Smooth muscle cell (in vitro differentiated cells): ENCODE measurements at regions not wholly inside any gene's neighbourhood (a gene's known extent, or its start where the extent isn't known, plus 50 kb on each side); places are given as distances from the start of the nearest gene placed in this dataset.

Experiments used
- DNase-seq: peaks from one replicate; lab custom pipeline; 2025; ENCODE audit not compliant: unreplicated experiment; lab: John Stamatoyannopoulos, UW
- H2AFZ ChIP-seq: fragments of 200-600 bp; sonication (generic); 2 replicates; pipeline ENCODE4 v1.6.0; 2016; ENCODE audit warnings: antibody characterized with exemption, low read depth, mild to moderate bottlenecking
- H3F3A ChIP-seq: fragments of 200-600 bp; sonication (generic); 2 replicates; pipeline ENCODE4 v1.6.0; 2017; ENCODE audit warnings: antibody characterized with exemption, low read depth
- H3K27ac ChIP-seq: fragments of 200-600 bp; sonication (generic); 2 replicates; pipeline ENCODE4 v1.5.1; 2016; ENCODE audit warnings: low read depth, mild to moderate bottlenecking
- H3K27me3 ChIP-seq: fragments of 200-600 bp; sonication (generic); 2 replicates; pipeline ENCODE4 v1.6.1; 2016; ENCODE audit warnings: low read depth, mild to moderate bottlenecking
- H3K36me3 ChIP-seq: fragments of 200-600 bp; sonication (generic); 2 replicates; pipeline ENCODE4 v1.5.1; 2016; ENCODE audit warnings: low read depth
- H3K4me1 ChIP-seq: fragments of 200-600 bp; sonication (generic); 2 replicates; pipeline ENCODE4 v1.5.1; 2016; ENCODE audit warnings: low read depth
- H3K4me2 ChIP-seq: fragments of 200-600 bp; sonication (generic); 2 replicates; pipeline ENCODE4 v1.6.0; 2016; ENCODE audit warnings: mild to moderate bottlenecking
- H3K4me3 ChIP-seq: fragments of 200-600 bp; sonication (generic); 2 replicates; pipeline ENCODE4 v1.5.1; 2016; ENCODE audit warnings: mild to moderate bottlenecking
- H3K79me2 ChIP-seq: fragments of 200-600 bp; sonication (generic); 2 replicates; pipeline ENCODE4 v1.6.0; 2016; ENCODE audit warnings: low read depth, mild to moderate bottlenecking
- H3K9ac ChIP-seq: fragments of 200-600 bp; sonication (generic); 2 replicates; pipeline ENCODE4 v1.6.0; 2016; ENCODE audit warnings: low read depth
- H3K9me3 ChIP-seq: fragments of 200-600 bp; sonication (generic); replicated peaks from 2 replicates; pipeline ENCODE4 v1.5.1; 2016; ENCODE audit warnings: low read depth
- H4K20me1 ChIP-seq: fragments of 200-600 bp; sonication (generic); 2 replicates; pipeline ENCODE4 v1.6.0; 2016; ENCODE audit warnings: low read depth
- CTCF ChIP-seq: fragments of 200-600 bp; sonication (generic); IDR thresholded peaks from 2 replicates; pipeline ENCODE4 v1.5.1; 2017; ENCODE audit warnings: borderline replicate concordance, mild to moderate bottlenecking, antibody characterized with exemption; ENCODE audit not compliant: insufficient read depth, poor library complexity, severe bottlenecking
- WGBS: methylation state at CpG from one replicate; pipeline ENCODE4 v1.1.7; 2016; ENCODE audit warnings: low lambda C conversion rate; 5-methylcytosine and 5-hydroxymethylcytosine counted together

GRCh38 chr14:53883739-53884138 is 72.9 kb downstream of the BMP4 start:
- Histone ChIP-seq H3K4me2 (no peak overlapping the region), H3K36me3 (no peaks in the 10 kb centered on the region)

GRCh38 chr14:53882684-53883083 is 73.9 kb downstream of the BMP4 start:
- no peak for DNase-seq
- peaks cover 21% of the 10 kb centered on the region for H3K4me1 ChIP-seq
- no peak overlapping the region for H3K4me3 ChIP-seq
- H4K20me1 ChIP-seq = no peaks in the 10 kb centered on the region
- no peaks in the 10 kb centered on the region for H3K36me3 ChIP-seq
- peak overlapping the region; percentile 76 for H3K4me2 ChIP-seq
- TF ChIP-seq CTCF = no peak
- peaks cover 15% of the 10 kb centered on the region for H3F3A ChIP-seq
- H3K27me3 ChIP-seq = no peaks in the 10 kb centered on the region
- H3K79me2 ChIP-seq = no peaks in the 10 kb centered on the region
- WGBS = 38% methylated on average over 4 of the region's 4 CpGs
- H3K9ac ChIP-seq = no peak overlapping the region
- H2AFZ ChIP-seq = peak overlapping the region; percentile 20
- peak overlapping the region; percentile 92 for H3K27ac ChIP-seq
- no peaks in the 10 kb centered on the region for H3K9me3 ChIP-seq

More at GRCh38 chr14:53883739-53884138, 72.9 kb downstream of the BMP4 start:
- Histone ChIP-seq H3K27me3 (no peaks in the 10 kb centered on the region), H2AFZ (no peak overlapping the region), H3F3A (peaks cover 15% of the 10 kb centered on the region), H3K27ac (no peak overlapping the region), H3K4me3 (no peak overlapping the region), H4K20me1 (no peaks in the 10 kb centered on the region), H3K79me2 (no peaks in the 10 kb centered on the region), H3K9me3 (no peaks in the 10 kb centered on the region), H3K4me1 (peaks cover 21% of the 10 kb centered on the region), H3K9ac (no peak overlapping the region)
- DNase-seq = no peak
- TF ChIP-seq CTCF = no peak
- 98% methylated on average over 4 of the region's 4 CpGs for whole genome bisulfite sequencing

GRCh38 chr14:53881921-53882320 is 74.7 kb downstream of the BMP4 start:
- no peak for DNase-seq
- Histone ChIP-seq H3K27me3 (no peaks in the 10 kb centered on the region), H4K20me1 (no peaks in the 10 kb centered on the region), H2AFZ (peak overlapping the region; percentile 53), H3K9me3 (no peaks in the 10 kb centered on the region), H3K4me1 (peaks cover 21% of the 10 kb centered on the region), H3K4me2 (peak overlapping the region; percentile 76), H3K4me3 (peak overlapping the region; percentile 11), H3K27ac (peak overlapping the region; percentile 92), H3F3A (peaks cover 15% of the 10 kb centered on the region), H3K9ac (peak overlapping the region; percentile 49), H3K79me2 (no peaks in the 10 kb centered on the region), H3K36me3 (no peaks in the 10 kb centered on the region)
- no peak for TF ChIP-seq CTCF
- WGBS = 43% methylated on average over 5 of the region's 5 CpGs

- WGBS = 6% methylated on average over 4 of the region's 4 CpGs
- H3K4me3 ChIP-seq = peak overlapping the region; percentile 11
- no peak for DNase-seq
- peak overlapping the region; percentile 76 for H3K4me2 ChIP-seq
- no peaks in the 10 kb centered on the region for H3K79me2 ChIP-seq
- no peaks in the 10 kb centered on the region for H3K27me3 ChIP-seq
- peak overlapping the region; percentile 53 for H2AFZ ChIP-seq
- H4K20me1 ChIP-seq = no peaks in the 10 kb centered on the region
- H3K9ac ChIP-seq = peak overlapping the region; percentile 49
- peak overlapping the region; percentile 92 for H3K27ac ChIP-seq
- H3K4me1 ChIP-seq = peaks cover 21% of the 10 kb centered on the region
- no peaks in the 10 kb centered on the region for H3K9me3 ChIP-seq
- no peaks in the 10 kb centered on the region for H3K36me3 ChIP-seq
- peaks cover 15% of the 10 kb centered on the region for H3F3A ChIP-seq
- TF ChIP-seq CTCF = no peak
Observed at GRCh38 chr14:53881161-53881871, 75.3 kb downstream of the BMP4 start.
